ENCODE measurements at regions not wholly inside any gene's neighbourhood (a gene's known extent, or its start where the extent isn't known, plus 50 kb on each side); places are given as distances from the start of the nearest gene placed in this dataset.

- no peak for DNase-seq
Observed at GRCh38 chr10:4475827-4476490, 350.0 kb upstream of the AKR1E2 start.

- no peak for DNase-seq
Observed at GRCh38 chr10:4474829-4475228, 351.2 kb upstream of the AKR1E2 start.

- DNase-seq: no peak
Observed at GRCh38 chr10:4473977-4474376, 352.0 kb upstream of the AKR1E2 start.

- DNase-seq: no peak
Observed at GRCh38 chr10:4472190-4472904, 353.7 kb upstream of the AKR1E2 start.

GRCh38 chr10:4470231-4470835 is 355.7 kb upstream of the AKR1E2 start:
- no peak for DNase-seq

GRCh38 chr10:4467481-4467880 is 358.5 kb upstream of the AKR1E2 start:
- DNase-seq: no peak

- DNase-seq: no peak
Observed at GRCh38 chr10:4460267-4460666, 365.7 kb upstream of the AKR1E2 start.

- DNase-seq: no peak
Observed at GRCh38 chr10:4459531-4459930, 366.5 kb upstream of the AKR1E2 start.

GRCh38 chr10:4457597-4457996 is 368.4 kb upstream of the AKR1E2 start:
- no peak for DNase-seq

GRCh38 chr10:4456776-4457175 is 369.2 kb upstream of the AKR1E2 start:
- no peak for DNase-seq

- DNase-seq: no peak
Observed at GRCh38 chr10:4456279-4456678, 369.7 kb upstream of the AKR1E2 start.

GRCh38 chr10:4453950-4454349 is 372.1 kb upstream of the AKR1E2 start:
- DNase-seq: no peak

GRCh38 chr10:4453276-4453675 is 372.7 kb upstream of the AKR1E2 start:
- DNase-seq: no peak

GRCh38 chr10:4450981-4451908 is 374.8 kb upstream of the AKR1E2 start:
- no peak for DNase-seq

GRCh38 chr10:4450169-4450568 is 375.8 kb upstream of the AKR1E2 start:
- DNase-seq: no peak

GRCh38 chr10:4448030-4448429 is 378.0 kb upstream of the AKR1E2 start:
- DNase-seq: no peak

GRCh38 chr10:4443419-4443818 is 382.6 kb upstream of the AKR1E2 start:
- no peak for DNase-seq

GRCh38 chr10:4442296-4442695 is 383.7 kb upstream of the AKR1E2 start:
- no peak for DNase-seq

GRCh38 chr10:4440260-4440659 is 385.7 kb upstream of the AKR1E2 start:
- no peak for DNase-seq

GRCh38 chr10:4437791-4438190 is 388.2 kb upstream of the AKR1E2 start:
- no peak for DNase-seq

- DNase-seq: no peak
Observed at GRCh38 chr10:4437061-4437460, 388.9 kb upstream of the AKR1E2 start.

- DNase-seq: no peak
Observed at GRCh38 chr10:4436103-4436502, 389.9 kb upstream of the AKR1E2 start.

GRCh38 chr10:4434516-4435071 is 391.4 kb upstream of the AKR1E2 start:
- no peak for DNase-seq

Data from femur (tissue), 1 donor.